H1 (cell line): ENCODE measurements at regions not wholly inside any gene's neighbourhood (a gene's known extent, or its start where the extent isn't known, plus 50 kb on each side); places are given as distances from the start of the nearest gene placed in this dataset.

Experiments
- CTCF ChIA-PET: fragments of 300-600 bp; sonication (Branson Sonifier 250); formaldehyde crosslinking; loops from one replicate; lab custom pipeline; 2021; ENCODE audit not compliant: partially characterized antibody; lab: Charles Lee
- POLR2A ChIA-PET: fragments of 300-600 bp; sonication (Branson Sonifier 250); formaldehyde crosslinking; loops from one replicate; lab custom pipeline; 2021; ENCODE audit warnings: inconsistent platforms; ENCODE audit not compliant: partially characterized antibody; lab: Charles Lee
- DNase-seq, 2 experiments: peaks; one replicate each; pipeline versions ENCODE4 v3.0.0 to v3.0.0-alpha.2; 2010 to 2022; ENCODE audit warnings: low spot score in 2 of 2, low read depth in 1 of 2, mixed read lengths in 1 of 2
- FAIRE-seq: peaks from 2 replicates; lab custom pipeline; 2011; peaks lifted over from hg19 to GRCh38; lab: Jason Lieb, UNC
- H2AFZ ChIP-seq: 2 replicates; pipeline ENCODE4 v1.8.1; 2012; ENCODE audit warnings: low read length, inconsistent platforms
- H2AK5ac ChIP-seq: 2 replicates; pipeline ENCODE4 v1.6.1; 2013; ENCODE audit warnings: low read depth, low read length
- H2BK120ac ChIP-seq: replicated peaks from 2 replicates; pipeline ENCODE3; 2013; ENCODE audit warnings: low read depth, low read length, inconsistent platforms
- H2BK12ac ChIP-seq: 2 replicates; pipeline ENCODE4 v1.6.1; 2013; ENCODE audit warnings: low read depth, low read length
- H2BK15ac ChIP-seq: 2 replicates; pipeline ENCODE4 v1.6.1; 2013; ENCODE audit warnings: low read length
- H2BK20ac ChIP-seq: 2 replicates; pipeline ENCODE4 v1.6.1; 2013; ENCODE audit warnings: low read length
- H2BK5ac ChIP-seq: 2 replicates; pipeline ENCODE4 v1.6.1; 2013; ENCODE audit warnings: low read depth, low read length
- H3K14ac ChIP-seq: 2 replicates; pipeline ENCODE4 v1.6.1; 2013; ENCODE audit warnings: inconsistent platforms; ENCODE audit not compliant: insufficient read length
- H3K18ac ChIP-seq: 2 replicates; pipeline ENCODE4 v1.6.1; 2013; ENCODE audit warnings: low read length; ENCODE audit errors: extremely low read depth
- H3K23ac ChIP-seq: 2 replicates; pipeline ENCODE4 v1.6.1; 2013; ENCODE audit warnings: inconsistent platforms; ENCODE audit not compliant: insufficient read length
- H3K23me2 ChIP-seq: 2 replicates; pipeline ENCODE4 v1.6.1; 2013; ENCODE audit warnings: low read depth, low read length
- H3K27ac ChIP-seq: 2 replicates; pipeline ENCODE4 v1.6.1; 2011; ENCODE audit warnings: low read depth, low read length, inconsistent platforms
- H3K27me3 ChIP-seq, 4 experiments: replicated peaks in 1 of 4; 1 replicate in 1 of 4; 2 replicates in 3 of 4; pipeline versions ENCODE4 v1.6.1 to v1.8.1; 2011 to 2013; ENCODE audit warnings: low read length in 3 of 4, mild to moderate bottlenecking in 3 of 4, inconsistent platforms in 2 of 4, mixed read lengths in 2 of 4, moderate library complexity in 1 of 4; ENCODE audit not compliant: control insufficient read depth in 3 of 4, insufficient read depth in 3 of 4; ENCODE audit errors: extremely low read depth in 1 of 4
- H3K36me3 ChIP-seq, 4 experiments: 2 replicates each; pipeline versions ENCODE4 v1.6.1 to v1.8.1; 2011 to 2013; ENCODE audit warnings: mild to moderate bottlenecking in 4 of 4, low read length in 3 of 4, moderate library complexity in 2 of 4, control low read depth in 1 of 4, inconsistent platforms in 1 of 4; ENCODE audit not compliant: insufficient read depth in 4 of 4, control insufficient read depth in 2 of 4
- H3K4ac ChIP-seq: replicated peaks from 2 replicates; pipeline ENCODE3; 2013; ENCODE audit warnings: low read length, low read depth, mixed read lengths, inconsistent platforms; ENCODE audit not compliant: insufficient read length
- H3K4me1 ChIP-seq, 4 experiments: replicated peaks in 1 of 4; 1 replicate in 1 of 4; 2 replicates in 3 of 4; pipeline versions ENCODE4 v1.6.1 to v1.8.1; 2011 to 2013; ENCODE audit warnings: low read length in 3 of 4, inconsistent platforms in 2 of 4, mixed read lengths in 1 of 4; ENCODE audit not compliant: insufficient read depth in 4 of 4, control insufficient read depth in 3 of 4
- H3K4me2 ChIP-seq, 2 experiments: 2 replicates each; pipeline versions ENCODE4 v1.6.1 to v1.8.1; 2011 to 2013; ENCODE audit warnings: low read depth in 2 of 2, low read length in 2 of 2, control low read depth in 1 of 2, inconsistent platforms in 1 of 2, mild to moderate bottlenecking in 1 of 2; ENCODE audit not compliant: insufficient read depth in 1 of 2
- H3K4me3 ChIP-seq, 4 experiments: fragments of 200-600, 300-600 bp in 1 of 4; sonication (generic), shearing (Covaris generic), sonication (Bioruptor Twin) in 1 of 4; 2 replicates each; pipeline versions ENCODE4 v1.5.1 to v1.8.1; 2011 to 2016; ENCODE audit warnings: low read length in 4 of 4, low read depth in 3 of 4, control low read depth in 2 of 4, inconsistent platforms in 2 of 4, mild to moderate bottlenecking in 2 of 4, mixed read lengths in 1 of 4, moderate library complexity in 1 of 4; ENCODE audit not compliant: insufficient read depth in 2 of 4; ENCODE audit errors: extremely low read depth in 1 of 4
- H3K56ac ChIP-seq: replicated peaks from 2 replicates; pipeline ENCODE3; 2013; ENCODE audit warnings: low read depth, mild to moderate bottlenecking, mixed read lengths, low read length, inconsistent platforms; ENCODE audit not compliant: insufficient read length
- H3K79me1 ChIP-seq: 2 replicates; pipeline ENCODE4 v1.6.1; 2013; ENCODE audit warnings: low read depth, low read length, control low read depth
- H3K79me2 ChIP-seq, 2 experiments: 2 replicates each; pipeline versions ENCODE4 v1.6.1 to v1.8.1; 2012 to 2013; ENCODE audit warnings: low read length in 2 of 2, mild to moderate bottlenecking in 2 of 2, inconsistent platforms in 1 of 2; ENCODE audit not compliant: insufficient read depth in 2 of 2, control insufficient read depth in 1 of 2
- H3K9ac ChIP-seq, 4 experiments: replicated peaks in 1 of 4; 1 replicate in 1 of 4; 2 replicates in 3 of 4; pipeline versions ENCODE4 v1.6.1 to v1.8.1; 2011 to 2013; ENCODE audit warnings: low read depth in 3 of 4, low read length in 3 of 4, control low read depth in 2 of 4, mild to moderate bottlenecking in 2 of 4, moderate library complexity in 2 of 4, inconsistent platforms in 1 of 4; ENCODE audit errors: extremely low read depth in 1 of 4
- H3K9me3 ChIP-seq, 2 experiments: 2 replicates each; pipeline versions ENCODE4 v1.6.1 to v1.8.1; 2012 to 2013; ENCODE audit warnings: mild to moderate bottlenecking in 2 of 2, moderate library complexity in 2 of 2, control low read depth in 1 of 2, inconsistent platforms in 1 of 2, low read depth in 1 of 2, low read length in 1 of 2, mixed read lengths in 1 of 2; ENCODE audit not compliant: insufficient read depth in 2 of 2
- H4K20me1 ChIP-seq, 2 experiments: replicated peaks in 1 of 2; 2 replicates each; pipeline versions ENCODE3 to v1.8.1; 2011 to 2013; ENCODE audit warnings: inconsistent platforms in 2 of 2, low read length in 2 of 2, mild to moderate bottlenecking in 1 of 2; ENCODE audit not compliant: insufficient read depth in 2 of 2, control insufficient read depth in 1 of 2
- H4K5ac ChIP-seq: 2 replicates; pipeline ENCODE4 v1.6.1; 2013; ENCODE audit warnings: low read length, low read depth, mixed read lengths, inconsistent platforms; ENCODE audit not compliant: insufficient read length
- H4K8ac ChIP-seq: 2 replicates; pipeline ENCODE4 v1.8.0; 2013; ENCODE audit warnings: mild to moderate bottlenecking, moderate library complexity, low read length, inconsistent platforms; ENCODE audit not compliant: insufficient read depth; ENCODE audit errors: extremely low read depth
- H4K91ac ChIP-seq: replicated peaks from 2 replicates; pipeline ENCODE3; 2013; ENCODE audit warnings: low read length, mixed read lengths, inconsistent platforms; ENCODE audit not compliant: insufficient read length
- CTBP2 ChIP-seq: IDR thresholded peaks from 2 replicates; pipeline ENCODE4 v1.7.0; 2011; ENCODE audit warnings: borderline replicate concordance, mild to moderate bottlenecking, moderate library complexity, mixed read lengths, low read length; ENCODE audit not compliant: insufficient read depth, insufficient read length
- CTCF ChIP-seq, 3 experiments: IDR thresholded peaks; 1 replicate in 2 of 3; 2 replicates in 1 of 3; pipeline versions ENCODE4 v1.5.1 to v1.6.1; 2011; ENCODE audit warnings: low read length in 3 of 3, mild to moderate bottlenecking in 3 of 3, inconsistent platforms in 2 of 3, low read depth in 1 of 3, moderate library complexity in 1 of 3; ENCODE audit not compliant: insufficient read depth in 1 of 3; ENCODE audit errors: control extremely low read depth in 1 of 3
- EGR1 ChIP-seq: IDR thresholded peaks from 2 replicates; pipeline ENCODE4 v1.6.1; 2011; ENCODE audit warnings: low read depth, low read length, borderline replicate concordance
- HDAC2 ChIP-seq, 2 experiments: fragments of 300-600 bp in 1 of 2; sonication (generic) in 1 of 2; IDR thresholded peaks; 2 replicates each; pipeline ENCODE4 v1.6.1; 2011 to 2012; ENCODE audit warnings: low read depth in 2 of 2, low read length in 2 of 2, mild to moderate bottlenecking in 2 of 2, moderate library complexity in 2 of 2, borderline replicate concordance in 1 of 2, inconsistent platforms in 1 of 2
- POLR2A ChIP-seq, 2 experiments: IDR thresholded peaks; 1 replicate in 1 of 2; 2 replicates in 1 of 2; pipeline ENCODE4 v1.6.1; 2011; ENCODE audit warnings: low read depth in 2 of 2, low read length in 2 of 2, mild to moderate bottlenecking in 2 of 2; ENCODE audit errors: control extremely low read depth in 1 of 2
- RBBP5 ChIP-seq: IDR thresholded peaks from 2 replicates; pipeline ENCODE4 v1.7.1; 2012; ENCODE audit warnings: low read depth, mild to moderate bottlenecking, inconsistent platforms, low read length, moderate library complexity, borderline replicate concordance
- SIN3A ChIP-seq, 2 experiments: IDR thresholded peaks in 1 of 2; conservative IDR thresholded peaks in 1 of 2; 2 replicates each; pipeline ENCODE4 v1.6.1; 2011 to 2012; ENCODE audit warnings: low read length in 2 of 2, improper control_type of control experiment in 1 of 2, low read depth in 1 of 2, mild to moderate bottlenecking in 1 of 2
- SIRT6 ChIP-seq: IDR thresholded peaks from one replicate; pipeline ENCODE4 v1.7.1; 2012; ENCODE audit warnings: low read length, inconsistent platforms
- WGBS, 2 experiments: shearing (Covaris generic) in 1 of 2; methylation state at CpG; one replicate each; pipeline versions ENCODE4 v1.1.6 to v1.1.7; 2013 to 2015; ENCODE audit warnings: low lambda C conversion rate in 2 of 2, mixed read lengths in 2 of 2, inconsistent platforms in 1 of 2, low coverage in 1 of 2, missing lambda C conversion rate in 1 of 2; ENCODE audit not compliant: insufficient replicate concordance in 2 of 2, insufficient coverage in 1 of 2, insufficient read length in 1 of 2; ENCODE audit errors: extremely low coverage in 1 of 2, missing lambda C conversion rate in 1 of 2; 5-methylcytosine and 5-hydroxymethylcytosine counted together
- TF ChIP-seq, protein P1 (sequence below): IDR thresholded peaks from 2 replicates; pipeline ENCODE4 v1.6.1; 2012; ENCODE audit warnings: inconsistent platforms

DNA sequence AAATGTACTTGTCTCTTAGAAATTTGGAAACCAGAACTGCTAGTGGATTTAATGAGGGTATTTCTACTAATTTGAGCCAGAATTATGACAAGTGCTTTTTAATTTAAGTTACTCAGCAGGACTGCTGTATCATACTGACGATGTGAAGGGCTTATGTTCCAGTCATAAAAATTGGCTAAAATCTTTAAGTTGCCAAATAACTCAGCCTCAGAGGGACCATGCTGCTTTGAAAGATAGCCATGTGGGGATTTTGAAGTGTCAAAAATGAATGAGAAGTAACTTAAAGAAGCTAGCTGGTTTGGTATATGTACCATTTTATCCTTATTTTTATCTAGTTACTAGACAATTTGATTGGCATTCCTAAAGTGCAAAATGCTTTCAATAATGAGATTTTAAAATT, 545.0 kb downstream of the DIPK2A start (continued):
- TF ChIP-seq POLR2A (IDR thresholded peaks at IDR 0.05; ENCODE audit: control extremely low read depth in 1 of 2, low read depth in 2 of 2, low read length in 2 of 2), result no peak

DNA sequence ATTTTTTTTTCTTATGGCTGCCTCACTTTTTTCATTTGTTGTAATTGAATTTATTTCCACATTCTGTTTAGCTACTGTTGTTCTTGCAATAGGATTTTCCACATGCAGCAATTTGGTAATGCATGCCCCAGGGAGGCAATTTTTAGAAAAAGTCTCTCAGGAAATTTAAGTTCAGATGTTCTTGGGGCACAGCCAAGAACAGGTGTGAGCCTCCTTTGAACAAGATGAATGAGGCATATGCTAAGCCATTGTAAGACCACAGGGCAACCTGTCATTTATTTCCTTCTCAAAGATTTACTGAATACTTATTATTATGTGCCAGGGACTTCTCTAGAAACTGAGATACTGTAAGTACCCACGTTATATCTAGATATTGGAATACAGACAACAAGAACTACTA, 549.5 kb downstream of the DIPK2A start:
- 80% methylated on average over 1 of the region's 1 CpG; no CpG with 5 or more reads in 1 of the 2 experiments for WGBS, 2 experiments
- no peaks in the 10 kb centered on the region for H3K9me3 ChIP-seq
- H2BK5ac ChIP-seq, result no peak overlapping the region
- H3K36me3 ChIP-seq, result no peaks in the 10 kb centered on the region
- H3K79me1 ChIP-seq, result no peaks in the 10 kb centered on the region
- no peak overlapping the region for H3K4me2 ChIP-seq
- H3K27ac ChIP-seq, result no peak overlapping the region
- H3K9ac ChIP-seq, result no peak overlapping the region
- H3K23ac ChIP-seq, result no peak overlapping the region
- ChIA-PET CTCF (no interaction called here), POLR2A (no interaction called here)
- no peak overlapping the region for H4K5ac ChIP-seq
- no peak overlapping the region for H3K14ac ChIP-seq
- FAIRE-seq (no peak), DNase-seq (no peak)
- H3K4me1 ChIP-seq, result no peaks in the 10 kb centered on the region
- H3K4ac ChIP-seq, result no peak overlapping the region
- no peak overlapping the region for H2AFZ ChIP-seq
- H3K4me3 ChIP-seq, result no peak overlapping the region
- no peaks in the 10 kb centered on the region for H4K20me1 ChIP-seq
- H3K23me2 ChIP-seq, result no peaks in the 10 kb centered on the region; the same call in 1 of the 2 replicates
- no peak overlapping the region for H4K91ac ChIP-seq
- no peaks in the 10 kb centered on the region for H3K79me2 ChIP-seq
- no peak overlapping the region for H2BK15ac ChIP-seq
- no peak overlapping the region for H2BK120ac ChIP-seq
- H3K56ac ChIP-seq, result no peak overlapping the region
- no peak overlapping the region for H2BK12ac ChIP-seq
- no peaks in the 10 kb centered on the region for H3K27me3 ChIP-seq
- no peak overlapping the region for H2AK5ac ChIP-seq
- H2BK20ac ChIP-seq, result no peak overlapping the region
- no peak overlapping the region for H4K8ac ChIP-seq
- no peak overlapping the region for H3K18ac ChIP-seq
- no peak for TF ChIP-seq HDAC2 (IDR thresholded peaks at IDR 0.05; ENCODE audit: borderline replicate concordance in 1 of 2, low read depth in 2 of 2, low read length in 2 of 2)
- no peak for TF ChIP-seq SIRT6
- TF ChIP-seq SIN3A (conservative IDR thresholded peaks at IDR 0.05 in 1 of 2, IDR thresholded peaks at IDR 0.05 in 1 of 2; ENCODE audit: low read depth in 1 of 2, low read length in 2 of 2), result no peak
- no peak for TF ChIP-seq CTBP2
- TF ChIP-seq, protein P1, sequence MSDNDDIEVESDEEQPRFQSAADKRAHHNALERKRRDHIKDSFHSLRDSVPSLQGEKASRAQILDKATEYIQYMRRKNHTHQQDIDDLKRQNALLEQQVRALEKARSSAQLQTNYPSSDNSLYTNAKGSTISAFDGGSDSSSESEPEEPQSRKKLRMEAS, result no peak
- no peak for TF ChIP-seq EGR1
- no peak for TF ChIP-seq RBBP5
- no peak for TF ChIP-seq CTCF (IDR thresholded peaks at IDR 0.05; ENCODE audit: control extremely low read depth in 1 of 3, insufficient read depth in 1 of 3, low read depth in 1 of 3, low read length in 3 of 3)
